ENCODE measurements at regions not wholly inside any gene's neighbourhood (a gene's known extent, or its start where the extent isn't known, plus 50 kb on each side); places are given as distances from the start of the nearest gene placed in this dataset.

DNA sequence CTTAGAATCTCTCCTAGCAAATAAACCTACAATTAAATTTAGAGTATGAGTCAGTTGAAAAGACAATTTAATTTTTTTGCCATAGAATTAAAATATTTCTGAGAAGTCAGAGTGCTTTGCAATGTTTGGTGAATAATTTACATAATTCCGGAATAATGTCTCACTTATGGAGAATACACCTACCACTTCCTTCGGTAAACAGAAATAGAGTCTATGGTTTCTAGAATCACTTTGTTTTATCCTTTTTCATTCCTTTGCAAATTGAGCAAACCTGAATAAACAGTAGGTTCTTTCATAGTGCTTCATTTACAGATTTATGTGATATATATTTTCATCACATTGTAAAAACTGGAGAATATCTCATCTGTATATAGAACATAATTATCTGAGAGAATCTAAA, 211.7 kb downstream of the PMAIP1 start (continued):
- TF ChIP-seq, protein P1, sequence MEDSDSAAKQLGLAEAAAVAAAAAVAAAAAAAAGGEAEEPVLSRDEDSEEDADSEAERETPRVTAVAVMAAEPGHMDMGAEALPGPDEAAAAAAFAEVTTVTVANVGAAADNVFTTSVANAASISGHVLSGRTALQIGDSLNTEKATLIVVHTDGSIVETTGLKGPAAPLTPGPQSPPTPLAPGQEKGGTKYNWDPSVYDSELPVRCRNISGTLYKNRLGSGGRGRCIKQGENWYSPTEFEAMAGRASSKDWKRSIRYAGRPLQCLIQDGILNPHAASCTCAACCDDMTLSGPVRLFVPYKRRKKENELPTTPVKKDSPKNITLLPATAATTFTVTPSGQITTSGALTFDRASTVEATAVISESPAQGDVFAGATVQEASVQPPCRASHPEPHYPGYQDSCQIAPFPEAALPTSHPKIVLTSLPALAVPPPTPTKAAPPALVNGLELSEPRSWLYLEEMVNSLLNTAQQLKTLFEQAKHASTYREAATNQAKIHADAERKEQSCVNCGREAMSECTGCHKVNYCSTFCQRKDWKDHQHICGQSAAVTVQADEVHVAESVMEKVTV (CRISPR knock-in tag; IDR thresholded peaks at IDR 0.05) = no peak
- TF ChIP-seq ZNF79 (CRISPR knock-in tag; IDR thresholded peaks at IDR 0.05; ENCODE audit: low read depth) (no peak), DMBX1 (CRISPR knock-in tag; IDR thresholded peaks at IDR 0.05; ENCODE audit: borderline replicate concordance) (no peak), KHSRP (IDR thresholded peaks at IDR 0.05) (no peak), ARID1B (IDR thresholded peaks at IDR 0.05) (no peak), ZNF445 (CRISPR knock-in tag; IDR thresholded peaks at IDR 0.05; ENCODE audit: low read depth) (no peak), KLF10 (CRISPR knock-in tag; IDR thresholded peaks at IDR 0.05) (no peak)

GRCh38 chr18:60110836-60111235, 211.0 kb downstream of the PMAIP1 start:
- H3K9me1 ChIP-seq (ENCODE audit: control insufficient read depth, insufficient read depth, low read length) = no peaks in the 10 kb centered on the region
- no peak overlapping the region for H3K4me3 ChIP-seq
- intact Hi-C loops (cut with micrococcal nuclease) (no loop called here), in situ Hi-C loops (cut with MboI) (no loop called here)
- no peaks in the 10 kb centered on the region for H3K79me2 ChIP-seq (ENCODE audit: control insufficient read depth, insufficient read depth, low read length)
- ChIA-PET CTCF (ENCODE audit: low intra/inter-chr PET ratio) (no interaction called here), POLR2A (no interaction called here)
- no peaks in the 10 kb centered on the region for H3K4me1 ChIP-seq (replicated peaks in 1 of 2; ENCODE audit: control insufficient read depth in 2 of 2, insufficient read depth in 2 of 2, low read length in 2 of 2)
- H4K20me1 ChIP-seq (replicated peaks; ENCODE audit: control insufficient read depth, insufficient read depth, low read length) = no peaks in the 10 kb centered on the region
- DNase-seq (ENCODE audit: extremely low read depth in 1 of 4, low spot score in 3 of 4) (no peak), ATAC-seq (no peak), FAIRE-seq (no peak)
- H3K9me3 ChIP-seq (replicated peaks; ENCODE audit: control insufficient read depth, insufficient read depth, low read depth, low read length) = no peaks in the 10 kb centered on the region
- H2AFZ ChIP-seq (ENCODE audit: low read depth, low read length) = no peak overlapping the region
- no peaks in the 10 kb centered on the region for H3K27me3 ChIP-seq (ENCODE audit: control insufficient read depth in 2 of 2, insufficient read depth in 2 of 2, low read length in 2 of 2)
- no peak overlapping the region for H3K9ac ChIP-seq (ENCODE audit: insufficient read depth in 1 of 2, low read depth in 2 of 2, low read length in 2 of 2)
- H3K27ac ChIP-seq (ENCODE audit: extremely low read depth, low read depth, low read length) = no peak overlapping the region
- H3K4me2 ChIP-seq (ENCODE audit: insufficient read depth, low read length) = no peak overlapping the region
- TF ChIP-seq HNRNPK (IDR thresholded peaks at IDR 0.05; ENCODE audit: low read depth, low read length, poor library complexity, severe bottlenecking) (no peak), NEUROD1 (IDR thresholded peaks at IDR 0.05; ENCODE audit: borderline replicate concordance, low read depth, low read length, partially characterized antibody) (no peak), XRCC4 (IDR thresholded peaks at IDR 0.05; ENCODE audit: extremely low read depth, insufficient read depth, insufficient read length) (no peak)
- TF ChIP-seq, protein P2, sequence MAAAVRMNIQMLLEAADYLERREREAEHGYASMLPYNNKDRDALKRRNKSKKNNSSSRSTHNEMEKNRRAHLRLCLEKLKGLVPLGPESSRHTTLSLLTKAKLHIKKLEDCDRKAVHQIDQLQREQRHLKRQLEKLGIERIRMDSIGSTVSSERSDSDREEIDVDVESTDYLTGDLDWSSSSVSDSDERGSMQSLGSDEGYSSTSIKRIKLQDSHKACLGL (CRISPR knock-in tag; IDR thresholded peaks at IDR 0.05; ENCODE audit: borderline replicate concordance, poor library complexity, severe bottlenecking) = no peak
- WGBS (ENCODE audit: insufficient coverage, low coverage, missing lambda C conversion rate) = 0% methylated on average over 1 of the region's 1 CpG
- no TSS peak for BruUV-seq (replicated peaks)
- no peaks in the 10 kb centered on the region for H3K36me3 ChIP-seq (ENCODE audit: control insufficient read depth, insufficient read depth, low read length)

Data from K562 (cell line).